CD4-positive, alpha-beta T cell (primary cell): ENCODE measurements at regions not wholly inside any gene's neighbourhood (a gene's known extent, or its start where the extent isn't known, plus 50 kb on each side); places are given as distances from the start of the nearest gene placed in this dataset.

ENCODE experiments used
- ATAC-seq: fragments of 200-7000 bp; cut with Tn5 transposase; one replicate; pipeline ENCODE4 v1.10.0; 2022; ENCODE audit warnings: mild to moderate bottlenecking; ENCODE audit not compliant: poor library complexity
- CTCF ChIA-PET: fragments of 350-600 bp; sonication (Branson Sonifier 250); formaldehyde crosslinking; loops from one replicate; lab custom pipeline; 2021; ENCODE audit warnings: antibody characterized with exemption, inconsistent platforms; lab: Charles Lee
- POLR2A ChIA-PET: fragments of 350-600 bp; sonication (Branson Sonifier 250); formaldehyde crosslinking; loops from one replicate; lab custom pipeline; 2021; ENCODE audit warnings: antibody characterized with exemption, inconsistent platforms; lab: Charles Lee
- DNase-seq, 14 experiments: peaks; one replicate each; pipeline ENCODE4 v3.0.0-alpha.2; 2013 to 2020; ENCODE audit warnings: mixed read lengths in 2 of 14
- H3K27ac ChIP-seq, 2 donors: one replicate each; pipeline versions ENCODE4 v1.5.1 to v1.7.0; 2013; ENCODE audit warnings: low read length in 2 of 2, low read depth in 1 of 2, mild to moderate bottlenecking in 1 of 2
- H3K27me3 ChIP-seq, 2 experiments: 1 replicate in 1 of 2; 2 replicates in 1 of 2; pipeline versions ENCODE4 v1.6.1 to v1.7.0; 2013; ENCODE audit warnings: low read length in 2 of 2, control low read depth in 1 of 2, mild to moderate bottlenecking in 1 of 2, moderate library complexity in 1 of 2; ENCODE audit not compliant: insufficient read depth in 2 of 2, control insufficient read depth in 1 of 2
- H3K36me3 ChIP-seq: one replicate; pipeline ENCODE4 v1.6.1; 2013; ENCODE audit warnings: low read length, control low read depth; ENCODE audit not compliant: insufficient read depth
- H3K4me1 ChIP-seq: one replicate; pipeline ENCODE4 v1.6.1; 2013; ENCODE audit warnings: low read length, control low read depth; ENCODE audit not compliant: insufficient read depth
- H3K4me3 ChIP-seq: one replicate; pipeline ENCODE4 v1.5.1; 2013; ENCODE audit warnings: mild to moderate bottlenecking, low read length, moderate library complexity
- H3K9me3 ChIP-seq, 2 experiments: 1 replicate in 1 of 2; 2 replicates in 1 of 2; pipeline versions ENCODE4 v1.6.1 to v1.7.0; 2013; ENCODE audit warnings: low read length in 2 of 2, mild to moderate bottlenecking in 2 of 2, control low read depth in 1 of 2, moderate library complexity in 1 of 2; ENCODE audit not compliant: control insufficient read depth in 1 of 2, insufficient read depth in 1 of 2
- H3K27ac Mint-ChIP-seq: one replicate; pipeline ENCODE4 v1.8.0; 2020; ENCODE audit warnings: mixed read lengths
- H3K27me3 Mint-ChIP-seq: one replicate; pipeline ENCODE4 v1.8.0; 2021; ENCODE audit warnings: mixed read lengths
- H3K36me3 Mint-ChIP-seq: one replicate; pipeline ENCODE4 v1.8.0; 2021; ENCODE audit warnings: low read depth, mixed read lengths
- H3K4me1 Mint-ChIP-seq: one replicate; pipeline ENCODE4 v1.8.0; 2021; ENCODE audit warnings: low read depth, mixed read lengths
- H3K4me3 Mint-ChIP-seq: one replicate; pipeline ENCODE4 v1.8.0; 2020; ENCODE audit warnings: mild to moderate bottlenecking, mixed read lengths
- H3K9me3 Mint-ChIP-seq: one replicate; pipeline ENCODE4 v1.8.0; 2020; ENCODE audit warnings: mixed read lengths
- CTCF ChIP-seq: fragments of 200-600 bp; IDR thresholded peaks from one replicate; pipeline ENCODE4 v1.8.0; 2022; ENCODE audit warnings: antibody characterized with exemption, mild to moderate bottlenecking
- intact Hi-C, 2 experiments: fragments of 100-400 bp; cut with DNase I in 1 of 2; cut with micrococcal nuclease in 1 of 2; formaldehyde crosslinking; loops; one replicate each; pipeline versions ENCODE4 v1.15.1 to v1.9.0; 2023 to 2025; cut with DNase I, micrococcal nuclease

GRCh38 chrX:125089761-125090445 lies 229.8 kb upstream of the TEX13C start:
- intact Hi-C loops, result no loop called here
- DNase-seq (no peak), ATAC-seq (no peak)
- no peak for TF ChIP-seq CTCF
- Mint-ChIP-seq H3K9me3 (no peaks in the 10 kb centered on the region), H3K4me3 (no peak overlapping the region), H3K27me3 (peaks cover 5% of the 10 kb centered on the region), H3K36me3 (no peaks in the 10 kb centered on the region), H3K4me1 (no peaks in the 10 kb centered on the region), H3K27ac (no peak overlapping the region)
- H3K36me3 ChIP-seq, result no peaks in the 10 kb centered on the region
- H3K4me1 ChIP-seq, result no peaks in the 10 kb centered on the region
- H3K27ac ChIP-seq, result no peak overlapping the region
- no peak overlapping the region for H3K4me3 ChIP-seq
- H3K9me3 ChIP-seq, result no peaks in the 10 kb centered on the region
- H3K27me3 ChIP-seq, result no peaks in the 10 kb centered on the region
- ChIA-PET CTCF (no interaction called here), POLR2A (no interaction called here)

- no peak overlapping the region for H3K27ac Mint-ChIP-seq
- Histone ChIP-seq H3K4me1 (no peaks in the 10 kb centered on the region), H3K36me3 (no peaks in the 10 kb centered on the region), H3K27me3 (no peaks in the 10 kb centered on the region), H3K27ac (no peak overlapping the region), H3K4me3 (no peak overlapping the region), H3K9me3 (no peaks in the 10 kb centered on the region)
- no peaks in the 10 kb centered on the region for H3K4me1 Mint-ChIP-seq
- DNase-seq (no peak), ATAC-seq (no peak)
- TF ChIP-seq CTCF, result no peak
- POLR2A ChIA-PET, result no interaction called here
- no peaks in the 10 kb centered on the region for H3K36me3 Mint-ChIP-seq
- H3K4me3 Mint-ChIP-seq, result no peak overlapping the region
- intact Hi-C loops, result no loop called here
- CTCF ChIA-PET, result no interaction called here
- H3K27me3 Mint-ChIP-seq, result no peaks in the 10 kb centered on the region
- H3K9me3 Mint-ChIP-seq, result no peaks in the 10 kb centered on the region
Observed at GRCh38 chrX:125093852-125094251, 225.8 kb upstream of the TEX13C start.

GRCh38 chrX:125094901-125095300 lies 224.8 kb upstream of the TEX13C start:
- DNase-seq (no peak), ATAC-seq (no peak)
- no peak overlapping the region for H3K27ac Mint-ChIP-seq
- H3K4me1 Mint-ChIP-seq, result no peaks in the 10 kb centered on the region
- intact Hi-C loops, result no loop called here
- no peaks in the 10 kb centered on the region for H3K27me3 Mint-ChIP-seq
- POLR2A ChIA-PET, result interaction anchor here (0.6 kb wide), 1 partner anchor 589 kb away, joined by 3 read pairs; no protein-coding TSS in a partner anchor
- no peak overlapping the region for H3K4me3 ChIP-seq
- H3K9me3 ChIP-seq, result no peaks in the 10 kb centered on the region
- H3K27me3 ChIP-seq, result no peaks in the 10 kb centered on the region
- no peak for TF ChIP-seq CTCF
- no peaks in the 10 kb centered on the region for H3K9me3 Mint-ChIP-seq
- H3K36me3 ChIP-seq, result no peaks in the 10 kb centered on the region
- no peak overlapping the region for H3K27ac ChIP-seq
- no peaks in the 10 kb centered on the region for H3K36me3 Mint-ChIP-seq
- no peak overlapping the region for H3K4me3 Mint-ChIP-seq
- H3K4me1 ChIP-seq, result no peaks in the 10 kb centered on the region
- CTCF ChIA-PET, result no interaction called here
